GM21723 (cell line): ENCODE measurements at regions not wholly inside any gene's neighbourhood (a gene's known extent, or its start where the extent isn't known, plus 50 kb on each side); places are given as distances from the start of the nearest gene placed in this dataset.

Experiments used
- ATAC-seq: cut with Tn5 transposase; IDR thresholded peaks from one replicate; pipeline ENCODE4 v1.9.1; 2021; ENCODE audit warnings: mild to moderate bottlenecking, moderate library complexity; ENCODE audit not compliant: unreplicated experiment

- no peak for ATAC-seq
Observed at GRCh38 chr22:49264696-49265095, 563.0 kb downstream of the BRD1 start.

GRCh38 chr22:49263101-49263500, 564.6 kb downstream of the BRD1 start:
- no peak for ATAC-seq

- ATAC-seq, result no peak
Observed at GRCh38 chr22:49262167-49262566, 565.5 kb downstream of the BRD1 start.

GRCh38 chr22:49261616-49262015, 566.1 kb downstream of the BRD1 start:
- no peak for ATAC-seq

GRCh38 chr22:49260681-49261580, 566.7 kb downstream of the BRD1 start:
- ATAC-seq, result no peak

GRCh38 chr22:49259839-49260615, 567.6 kb downstream of the BRD1 start:
- ATAC-seq, result no peak

- ATAC-seq, result no peak
Observed at GRCh38 chr22:49258107-49259010, 569.3 kb downstream of the BRD1 start.

GRCh38 chr22:49257551-49257961, 570.1 kb downstream of the BRD1 start:
- ATAC-seq, result no peak

GRCh38 chr22:49255741-49256318, 571.8 kb downstream of the BRD1 start:
- ATAC-seq, result no peak

GRCh38 chr22:49255154-49255553, 572.5 kb downstream of the BRD1 start:
- ATAC-seq, result no peak

GRCh38 chr22:49253656-49254055, 574.0 kb downstream of the BRD1 start:
- no peak for ATAC-seq

- no peak for ATAC-seq
Observed at GRCh38 chr22:49251371-49251770, 576.3 kb downstream of the BRD1 start.

GRCh38 chr22:49247194-49247924, 580.3 kb downstream of the BRD1 start:
- ATAC-seq, result no peak

GRCh38 chr22:49244466-49245420, 582.9 kb downstream of the BRD1 start:
- ATAC-seq, result no peak

- ATAC-seq, result no peak
Observed at GRCh38 chr22:49243965-49244364, 583.7 kb downstream of the BRD1 start.

- no peak for ATAC-seq
Observed at GRCh38 chr22:49243335-49243734, 584.3 kb downstream of the BRD1 start.

- ATAC-seq, result no peak
Observed at GRCh38 chr22:49242480-49242879, 585.2 kb downstream of the BRD1 start.

GRCh38 chr22:49241174-49241851, 586.4 kb downstream of the BRD1 start:
- no peak for ATAC-seq
